ENCODE measurements at regions not wholly inside any gene's neighbourhood (a gene's known extent, or its start where the extent isn't known, plus 50 kb on each side); places are given as distances from the start of the nearest gene placed in this dataset.

- Histone ChIP-seq H3K27ac (ENCODE audit: low read length, poor library complexity, severe bottlenecking) (no peak overlapping the region), H3K4ac (ENCODE audit: low read depth in 1 of 2, low read length in 2 of 2) (no peak overlapping the region), H2BK120ac (ENCODE audit: low read depth, low read length) (no peak overlapping the region), H4K91ac (ENCODE audit: low read length) (no peak overlapping the region), H3K27me3 (ENCODE audit: control insufficient read depth in 1 of 2, insufficient read depth in 1 of 2, low read length in 2 of 2) (peaks cover 0 to 9% of the 10 kb centered on the region in 2 experiments), H4K8ac (ENCODE audit: low read length) (no peak overlapping the region), H3K36me3 (ENCODE audit: control insufficient read depth in 1 of 2, insufficient read depth in 2 of 2, low read depth in 1 of 2, low read length in 2 of 2) (no peaks in the 10 kb centered on the region), H2BK12ac (ENCODE audit: low read length in 2 of 2) (no peak overlapping the region), H2BK15ac (ENCODE audit: low read depth, poor library complexity, severe bottlenecking) (no peak overlapping the region), H3K4me3 (ENCODE audit: insufficient read depth in 1 of 2, low read depth in 1 of 2, low read length in 2 of 2) (no peak overlapping the region), H3K14ac (ENCODE audit: low read length in 2 of 2) (no peak overlapping the region), H3K4me1 (ENCODE audit: control insufficient read depth, insufficient read depth, low read depth, low read length) (no peaks in the 10 kb centered on the region), H3K18ac (ENCODE audit: low read depth in 1 of 2, low read length in 2 of 2) (no peak overlapping the region), H3K9ac (ENCODE audit: low read length) (peak overlapping the region; percentile 16), H3K4me2 (ENCODE audit: low read length, poor library complexity, severe bottlenecking) (no peak overlapping the region), H3K23ac (ENCODE audit: low read length in 2 of 2) (no peak overlapping the region), H2AK5ac (ENCODE audit: low read length, severe bottlenecking) (no peak overlapping the region), H2AFZ (ENCODE audit: low read depth, low read length) (no peak overlapping the region), H3K79me1 (replicated peaks; ENCODE audit: low read length, poor library complexity, severe bottlenecking) (no peaks in the 10 kb centered on the region), H2BK5ac (ENCODE audit: low read depth, low read length, poor library complexity, severe bottlenecking) (no peak overlapping the region), H3K9me3 (ENCODE audit: control insufficient read depth, low read length) (no peaks in the 10 kb centered on the region)
- no CpG with 5 or more reads among the region's 3 CpGs for WGBS
- peak; percentile 41 for DNase-seq
These were observed 1024.2 kb upstream of the ACVR2A start for GRCh38 chr2:146820672-146821071.

GRCh38 chr2:146818122-146818521 is 1026.7 kb upstream of the ACVR2A start:
- Histone ChIP-seq H3K9me3 (ENCODE audit: control insufficient read depth, low read length) (no peaks in the 10 kb centered on the region), H4K8ac (ENCODE audit: low read length) (no peak overlapping the region), H3K4me1 (ENCODE audit: control insufficient read depth, insufficient read depth, low read depth, low read length) (no peaks in the 10 kb centered on the region), H4K91ac (ENCODE audit: low read length) (no peak overlapping the region), H3K18ac (ENCODE audit: low read depth in 1 of 2, low read length in 2 of 2) (no peak overlapping the region), H3K23ac (ENCODE audit: low read length in 2 of 2) (no peak overlapping the region), H3K27ac (ENCODE audit: low read length, poor library complexity, severe bottlenecking) (no peak overlapping the region), H3K9ac (ENCODE audit: low read length) (peak overlapping the region; percentile 40), H3K27me3 (ENCODE audit: control insufficient read depth in 1 of 2, insufficient read depth in 1 of 2, low read length in 2 of 2) (peaks cover 0 to under 1% of the 10 kb centered on the region in 2 experiments), H2BK15ac (ENCODE audit: low read depth, poor library complexity, severe bottlenecking) (no peak overlapping the region), H3K4me2 (ENCODE audit: low read length, poor library complexity, severe bottlenecking) (no peak overlapping the region), H2BK12ac (ENCODE audit: low read length in 2 of 2) (no peak overlapping the region), H2AK5ac (ENCODE audit: low read length, severe bottlenecking) (no peak overlapping the region), H2AFZ (ENCODE audit: low read depth, low read length) (no peak overlapping the region), H3K4me3 (ENCODE audit: insufficient read depth in 1 of 2, low read depth in 1 of 2, low read length in 2 of 2) (no peak overlapping the region), H3K36me3 (ENCODE audit: control insufficient read depth in 1 of 2, insufficient read depth in 2 of 2, low read depth in 1 of 2, low read length in 2 of 2) (no peaks in the 10 kb centered on the region), H2BK120ac (ENCODE audit: low read depth, low read length) (no peak overlapping the region), H2BK5ac (ENCODE audit: low read depth, low read length, poor library complexity, severe bottlenecking) (no peak overlapping the region), H3K4ac (ENCODE audit: low read depth in 1 of 2, low read length in 2 of 2) (no peak overlapping the region), H3K14ac (ENCODE audit: low read length in 2 of 2) (no peak overlapping the region), H3K79me1 (replicated peaks; ENCODE audit: low read length, poor library complexity, severe bottlenecking) (no peaks in the 10 kb centered on the region)
- WGBS = 63% methylated on average over 1 of the region's 1 CpG
- peak; percentile 24 for DNase-seq

DNA sequence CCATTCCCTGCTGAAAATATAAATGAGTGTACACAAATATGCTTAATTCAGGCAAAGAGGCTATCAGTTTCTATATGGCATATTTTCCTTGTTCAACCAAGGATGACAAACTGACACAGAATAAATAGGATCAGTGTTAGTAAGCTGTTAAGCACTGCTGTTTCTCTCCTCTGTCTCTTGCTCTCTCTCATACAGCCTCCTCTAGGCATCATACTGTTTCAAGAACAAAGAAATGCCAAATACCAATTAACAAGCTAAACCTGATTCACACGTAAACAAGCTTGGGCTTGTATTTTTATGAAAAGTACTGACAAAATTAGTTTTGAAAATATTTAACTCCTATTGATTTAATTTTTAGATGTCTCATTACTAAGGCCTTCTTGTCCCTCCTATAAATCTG is 1027.2 kb upstream of the ACVR2A start:
- Histone ChIP-seq H3K27ac (ENCODE audit: low read length, poor library complexity, severe bottlenecking) (no peak overlapping the region), H3K4me1 (ENCODE audit: control insufficient read depth, insufficient read depth, low read depth, low read length) (no peaks in the 10 kb centered on the region), H4K91ac (ENCODE audit: low read length) (no peak overlapping the region), H2AK5ac (ENCODE audit: low read length, severe bottlenecking) (no peak overlapping the region), H3K18ac (ENCODE audit: low read depth in 1 of 2, low read length in 2 of 2) (no peak overlapping the region), H3K23ac (ENCODE audit: low read length in 2 of 2) (no peak overlapping the region), H2BK15ac (ENCODE audit: low read depth, poor library complexity, severe bottlenecking) (no peak overlapping the region), H3K9me3 (ENCODE audit: control insufficient read depth, low read length) (no peaks in the 10 kb centered on the region), H3K4me2 (ENCODE audit: low read length, poor library complexity, severe bottlenecking) (no peak overlapping the region), H3K36me3 (ENCODE audit: control insufficient read depth in 1 of 2, insufficient read depth in 2 of 2, low read depth in 1 of 2, low read length in 2 of 2) (no peaks in the 10 kb centered on the region), H3K9ac (ENCODE audit: low read length) (peak overlapping the region; percentile 40), H3K79me1 (replicated peaks; ENCODE audit: low read length, poor library complexity, severe bottlenecking) (no peaks in the 10 kb centered on the region), H4K8ac (ENCODE audit: low read length) (no peak overlapping the region), H2BK5ac (ENCODE audit: low read depth, low read length, poor library complexity, severe bottlenecking) (no peak overlapping the region), H2AFZ (ENCODE audit: low read depth, low read length) (no peak overlapping the region), H3K27me3 (ENCODE audit: control insufficient read depth in 1 of 2, insufficient read depth in 1 of 2, low read length in 2 of 2) (no peaks in the 10 kb centered on the region), H2BK120ac (ENCODE audit: low read depth, low read length) (no peak overlapping the region), H3K4me3 (ENCODE audit: insufficient read depth in 1 of 2, low read depth in 1 of 2, low read length in 2 of 2) (no peak overlapping the region), H3K14ac (ENCODE audit: low read length in 2 of 2) (no peak overlapping the region), H3K4ac (ENCODE audit: low read depth in 1 of 2, low read length in 2 of 2) (no peak overlapping the region), H2BK12ac (ENCODE audit: low read length in 2 of 2) (no peak overlapping the region)
- no CpG with 5 or more reads among the region's 1 CpG for WGBS
- DNase-seq = no peak

DNA sequence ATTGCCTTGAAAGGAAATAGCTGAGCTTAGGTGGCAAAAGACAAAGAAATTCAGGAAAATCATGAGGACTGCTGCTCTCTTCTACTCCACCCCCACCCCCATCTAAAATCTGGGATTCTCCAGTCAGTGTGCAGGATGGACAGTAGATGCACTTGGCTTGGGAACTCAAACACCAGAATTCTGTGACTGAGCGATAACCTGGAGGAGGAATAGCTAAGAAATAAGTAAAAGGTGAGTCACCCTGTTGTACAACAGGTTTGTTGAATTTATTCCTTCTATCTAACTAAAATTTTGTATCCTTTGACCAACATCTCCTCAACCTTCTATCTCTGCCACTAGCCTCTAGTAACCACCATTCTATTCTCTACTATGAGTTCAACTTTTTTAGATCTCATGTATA is 1029.9 kb upstream of the ACVR2A start:
- Histone ChIP-seq H2BK120ac (ENCODE audit: low read depth, low read length) (no peak overlapping the region), H2AFZ (ENCODE audit: low read depth, low read length) (no peak overlapping the region), H3K4me1 (ENCODE audit: control insufficient read depth, insufficient read depth, low read depth, low read length) (no peaks in the 10 kb centered on the region), H3K9me3 (ENCODE audit: control insufficient read depth, low read length) (peaks cover 3% of the 10 kb centered on the region), H3K4ac (ENCODE audit: low read depth in 1 of 2, low read length in 2 of 2) (no peak overlapping the region), H3K18ac (ENCODE audit: low read depth in 1 of 2, low read length in 2 of 2) (no peak overlapping the region), H3K79me1 (replicated peaks; ENCODE audit: low read length, poor library complexity, severe bottlenecking) (no peaks in the 10 kb centered on the region), H3K36me3 (ENCODE audit: control insufficient read depth in 1 of 2, insufficient read depth in 2 of 2, low read depth in 1 of 2, low read length in 2 of 2) (no peaks in the 10 kb centered on the region), H3K27ac (ENCODE audit: low read length, poor library complexity, severe bottlenecking) (no peak overlapping the region), H4K91ac (ENCODE audit: low read length) (no peak overlapping the region), H3K9ac (ENCODE audit: low read length) (no peak overlapping the region), H2BK12ac (ENCODE audit: low read length in 2 of 2) (no peak overlapping the region), H4K8ac (ENCODE audit: low read length) (no peak overlapping the region), H3K14ac (ENCODE audit: low read length in 2 of 2) (no peak overlapping the region), H3K27me3 (ENCODE audit: control insufficient read depth in 1 of 2, insufficient read depth in 1 of 2, low read length in 2 of 2) (no peaks in the 10 kb centered on the region), H3K4me3 (ENCODE audit: insufficient read depth in 1 of 2, low read depth in 1 of 2, low read length in 2 of 2) (no peak overlapping the region), H2BK5ac (ENCODE audit: low read depth, low read length, poor library complexity, severe bottlenecking) (no peak overlapping the region), H2BK15ac (ENCODE audit: low read depth, poor library complexity, severe bottlenecking) (no peak overlapping the region), H2AK5ac (ENCODE audit: low read length, severe bottlenecking) (no peak overlapping the region), H3K23ac (ENCODE audit: low read length in 2 of 2) (no peak overlapping the region), H3K4me2 (ENCODE audit: low read length, poor library complexity, severe bottlenecking) (no peak overlapping the region)
- no peak for DNase-seq
- WGBS = no CpG with 5 or more reads among the region's 1 CpG
